ENCODE measurements at regions not wholly inside any gene's neighbourhood (a gene's known extent, or its start where the extent isn't known, plus 50 kb on each side); places are given as distances from the start of the nearest gene placed in this dataset.

DNA sequence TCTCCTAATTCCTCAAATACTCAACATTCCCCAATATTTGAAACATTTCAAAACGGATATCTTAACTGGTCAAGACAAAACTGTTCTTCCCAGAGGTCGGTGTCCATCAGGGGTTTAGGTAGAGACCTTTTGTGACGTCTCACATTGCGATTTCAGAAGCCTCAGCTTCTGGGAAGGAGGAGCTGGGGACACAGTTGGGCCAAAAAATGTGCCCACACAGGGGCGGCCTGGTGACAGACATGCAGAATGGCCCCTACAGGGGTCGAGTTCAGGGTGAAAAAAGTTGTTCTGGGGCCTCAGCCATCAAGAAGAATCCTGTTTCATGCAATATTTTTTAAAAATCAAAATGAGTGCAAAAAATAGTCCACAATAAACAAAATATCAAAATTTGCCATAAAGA is 108.7 kb upstream of the PFKP start:
- DNase-seq (ENCODE audit: low read depth, low spot score) = no peak
- no peak overlapping the region for H3K4me3 ChIP-seq (ENCODE audit: low read length)

DNA sequence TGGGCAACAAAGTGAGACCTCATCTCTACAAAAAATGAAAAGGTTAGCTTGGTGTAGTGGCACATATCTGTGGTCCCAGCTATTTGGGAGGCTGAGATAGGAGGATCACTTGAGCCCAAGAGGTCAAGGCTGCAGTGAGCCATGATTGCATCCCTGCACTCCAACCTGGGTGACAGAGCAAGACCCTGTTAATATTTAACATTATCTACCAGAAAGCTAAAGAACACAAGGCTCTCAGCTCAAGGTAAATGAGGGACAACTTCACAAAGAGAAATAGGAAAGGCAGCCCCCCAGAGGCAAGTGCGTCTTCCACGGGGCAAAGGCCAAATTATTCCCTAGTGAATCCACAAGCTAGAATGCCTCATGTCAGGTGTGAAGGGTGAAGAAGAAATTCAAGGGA is 109.6 kb upstream of the PFKP start:
- DNase-seq (ENCODE audit: low read depth, low spot score) = no peak
- no peak overlapping the region for H3K4me3 ChIP-seq (ENCODE audit: low read length)

DNA sequence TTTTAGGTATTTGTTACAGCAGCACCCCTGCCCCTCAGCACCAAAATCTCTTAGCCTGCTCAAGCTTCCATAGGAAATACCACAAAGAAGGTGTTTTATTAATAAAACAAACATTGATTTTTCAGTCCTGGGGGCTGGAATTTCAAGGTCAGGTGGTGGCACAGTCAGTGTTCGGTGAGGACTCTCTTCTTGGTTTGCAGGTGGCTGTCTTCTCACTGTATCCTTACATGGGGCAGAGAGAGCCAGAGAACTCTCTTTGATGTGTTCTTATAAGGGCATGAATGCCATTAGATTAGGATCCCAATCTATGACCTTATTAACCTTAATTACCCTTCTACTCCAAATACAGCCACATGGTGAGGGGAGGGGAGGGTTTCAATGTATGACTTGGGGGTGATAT is 112.3 kb upstream of the PFKP start:
- no peak for DNase-seq (ENCODE audit: low read depth, low spot score)
- no peak overlapping the region for H3K4me3 ChIP-seq (ENCODE audit: low read length)

DNA sequence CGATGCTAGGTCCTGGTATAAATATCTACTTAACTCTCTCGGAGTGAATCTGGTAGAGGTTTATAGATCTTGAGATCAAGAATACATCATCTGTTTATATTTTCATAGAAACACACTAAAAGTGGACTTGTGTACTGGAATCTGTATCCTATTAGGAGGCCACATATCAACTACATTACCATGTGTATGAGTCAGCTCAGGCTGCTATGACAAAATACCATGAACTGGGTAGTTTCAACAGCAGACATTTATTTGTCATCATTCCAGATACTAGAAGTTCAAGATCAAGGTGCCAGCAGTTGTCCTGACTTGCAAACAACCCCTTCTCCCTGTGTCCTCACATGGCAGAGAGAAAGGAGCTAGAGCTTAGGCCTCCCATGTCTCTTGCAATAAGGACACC is 113.9 kb upstream of the PFKP start:
- no peak for DNase-seq (ENCODE audit: low read depth, low spot score)
- no peak overlapping the region for H3K4me3 ChIP-seq (ENCODE audit: low read length)

DNA sequence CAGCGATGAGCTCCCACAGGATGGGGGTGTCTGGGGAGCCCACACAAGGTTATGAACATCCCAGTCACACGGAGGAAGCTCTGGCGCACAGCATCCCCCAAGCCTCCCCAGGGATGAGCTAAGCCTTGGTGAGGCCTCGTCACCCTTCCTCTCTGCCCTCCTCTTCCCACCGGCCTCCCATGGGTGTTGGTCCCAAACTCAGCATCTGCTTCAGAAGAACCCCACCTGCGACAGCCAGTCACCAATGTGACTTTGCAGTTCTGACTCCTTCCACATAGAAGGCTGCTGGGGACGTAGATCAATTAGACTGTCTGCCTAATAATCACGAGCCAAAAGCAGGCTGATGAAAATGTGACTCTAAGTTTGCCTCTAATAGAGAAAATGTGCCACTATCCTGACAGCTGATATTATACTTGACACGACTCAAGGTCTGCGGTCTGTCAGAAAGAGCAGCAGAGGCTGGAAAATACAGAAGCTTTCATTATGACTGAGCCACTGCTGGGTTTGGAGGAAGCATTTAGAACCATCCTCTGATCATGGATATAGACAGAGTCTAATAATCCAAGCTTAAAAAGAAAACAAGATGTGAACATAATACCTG is 116.0 kb upstream of the PFKP start:
- no peak for DNase-seq (ENCODE audit: low read depth, low spot score)
- H3K4me3 ChIP-seq (ENCODE audit: low read length) = no peak overlapping the region

DNA sequence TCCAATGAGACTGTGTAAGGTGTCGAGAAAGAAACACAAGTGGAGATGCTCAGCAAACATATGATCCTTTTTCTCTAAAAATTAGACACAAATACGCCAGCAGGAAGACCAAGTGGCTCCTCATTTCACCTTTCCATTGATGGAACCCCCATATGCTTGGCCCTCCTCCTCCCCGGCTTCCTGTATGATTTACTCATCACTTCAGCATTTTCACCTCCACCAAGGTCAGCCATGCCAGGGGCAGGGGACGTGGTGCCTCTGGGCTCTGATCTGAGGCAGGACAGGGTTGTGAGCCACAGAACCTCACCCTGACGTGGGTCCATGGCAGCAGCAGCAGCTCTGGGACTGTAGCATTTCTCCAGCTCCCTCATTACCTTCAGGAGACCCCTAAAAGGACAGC is 116.8 kb upstream of the PFKP start:
- H3K4me3 ChIP-seq (ENCODE audit: low read length) = no peak overlapping the region
- DNase-seq (ENCODE audit: low read depth, low spot score) = no peak

DNA sequence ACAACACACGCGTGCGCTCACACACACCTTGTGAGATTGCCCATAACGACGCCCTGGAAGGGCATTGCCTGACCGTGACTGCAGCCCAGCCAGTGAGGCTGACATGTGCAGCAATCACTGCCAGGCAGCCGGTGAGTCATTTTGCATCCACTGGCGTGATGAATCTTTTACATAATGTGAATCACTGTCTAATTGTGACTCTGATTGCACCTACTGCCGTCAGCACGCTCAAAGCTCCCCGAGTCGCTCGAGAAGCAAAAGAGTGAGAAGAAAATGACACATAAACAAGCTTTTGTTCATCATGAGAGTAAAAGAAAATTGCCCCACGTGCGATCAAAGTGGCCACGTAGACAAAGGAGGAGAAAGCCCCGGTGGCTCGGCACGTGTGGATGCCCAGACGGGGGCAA is 117.4 kb upstream of the PFKP start:
- no peak for DNase-seq (ENCODE audit: low read depth, low spot score)
- no peak overlapping the region for H3K4me3 ChIP-seq (ENCODE audit: low read length)

DNA sequence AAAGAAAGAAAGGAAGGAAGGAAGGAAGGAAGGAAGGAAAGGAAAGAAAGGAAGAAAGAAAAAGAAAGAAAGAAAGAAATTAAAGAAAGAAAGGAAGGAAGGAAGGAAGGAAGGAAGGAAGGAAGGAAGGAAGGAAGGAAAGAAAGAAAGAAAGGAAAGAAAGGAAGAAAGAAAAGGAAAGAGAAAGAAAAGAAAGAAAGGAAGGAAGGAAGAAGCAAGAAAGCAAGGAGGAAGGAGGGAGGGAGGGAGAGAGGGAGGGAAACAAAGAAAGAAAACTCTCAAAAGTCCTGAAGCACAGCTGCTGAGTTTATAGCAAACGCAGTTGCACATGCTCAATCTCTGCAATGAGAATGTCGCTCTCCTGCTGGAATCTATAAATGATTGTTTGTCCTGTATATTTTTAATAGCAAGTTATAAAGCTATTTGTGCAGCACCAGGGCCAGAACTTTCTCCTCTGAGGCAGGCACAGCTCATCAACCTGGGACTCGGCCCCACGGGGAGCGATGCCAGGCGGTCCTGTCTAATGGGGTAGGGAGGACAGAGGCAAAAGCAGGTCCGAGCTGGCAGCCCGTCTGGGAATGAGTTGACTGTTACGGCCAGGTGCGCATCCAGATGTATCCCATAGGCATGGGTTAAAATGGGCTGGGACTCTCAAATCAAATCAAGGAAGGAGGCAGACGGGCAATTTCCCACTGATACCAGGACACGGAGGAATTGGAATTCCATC is 118.0 kb upstream of the PFKP start:
- DNase-seq (ENCODE audit: low read depth, low spot score) = no peak

DNA sequence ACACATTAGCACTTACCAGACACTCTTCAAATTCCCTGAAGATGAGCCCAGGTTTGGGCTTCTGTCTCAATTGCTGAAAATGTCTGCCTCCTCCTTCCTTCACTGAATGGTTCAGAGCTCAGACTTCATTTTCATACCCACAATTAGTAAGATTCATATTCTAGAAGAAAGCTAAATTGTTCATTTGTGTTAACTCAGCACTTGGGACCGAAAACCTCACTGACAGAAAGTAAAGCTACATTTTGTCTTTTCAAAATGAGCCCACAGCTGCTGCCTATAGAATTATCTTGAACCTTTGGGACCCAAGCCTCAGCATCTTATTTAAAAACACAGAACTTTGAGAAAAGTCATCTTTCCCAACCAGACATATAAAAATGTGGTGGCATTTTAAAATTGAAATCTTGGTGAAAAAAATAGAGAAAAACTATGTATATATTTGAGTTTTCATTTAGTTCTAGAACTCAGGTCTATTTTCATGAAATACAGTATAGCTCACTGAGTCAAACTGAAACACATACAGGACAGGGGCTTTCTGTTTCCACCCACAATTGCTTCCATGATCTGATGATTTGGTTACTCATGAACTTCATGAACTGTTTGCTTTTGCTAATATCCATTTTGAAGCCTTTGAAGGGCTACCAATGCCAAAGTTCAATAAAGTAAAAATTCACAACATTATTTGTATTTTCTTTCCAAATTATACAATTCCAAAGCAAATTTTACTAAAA is 119.1 kb upstream of the PFKP start:
- no peak for DNase-seq (ENCODE audit: low read depth, low spot score)
- no peak overlapping the region for H3K4me3 ChIP-seq (ENCODE audit: low read length)

More for the DNA sequence above, 118.0 kb upstream of the PFKP start:
- H3K4me3 ChIP-seq (ENCODE audit: low read length) = no peak overlapping the region

DNA sequence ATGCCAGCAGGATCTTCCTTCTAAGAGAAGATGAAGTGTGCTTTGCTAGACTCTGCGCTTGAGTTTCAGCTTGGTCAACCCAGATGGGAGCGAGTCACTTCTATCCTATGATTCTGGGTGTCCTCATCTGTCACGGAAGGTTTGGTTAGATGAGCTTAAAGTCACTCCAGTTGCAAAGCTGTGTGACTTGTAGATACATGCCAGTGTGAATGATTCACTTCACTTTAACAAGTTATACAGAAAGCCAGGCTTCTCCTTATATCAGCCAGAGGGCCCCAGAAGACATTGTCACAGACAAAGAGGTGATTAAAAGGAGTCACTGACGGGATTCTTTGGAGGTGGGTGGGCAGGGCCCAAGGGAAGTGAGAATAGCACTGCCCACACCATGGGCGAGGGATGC is 122.6 kb upstream of the PFKP start:
- H3K4me3 ChIP-seq (ENCODE audit: low read length) = no peak overlapping the region
- no peak for DNase-seq (ENCODE audit: low read depth, low spot score)

DNA sequence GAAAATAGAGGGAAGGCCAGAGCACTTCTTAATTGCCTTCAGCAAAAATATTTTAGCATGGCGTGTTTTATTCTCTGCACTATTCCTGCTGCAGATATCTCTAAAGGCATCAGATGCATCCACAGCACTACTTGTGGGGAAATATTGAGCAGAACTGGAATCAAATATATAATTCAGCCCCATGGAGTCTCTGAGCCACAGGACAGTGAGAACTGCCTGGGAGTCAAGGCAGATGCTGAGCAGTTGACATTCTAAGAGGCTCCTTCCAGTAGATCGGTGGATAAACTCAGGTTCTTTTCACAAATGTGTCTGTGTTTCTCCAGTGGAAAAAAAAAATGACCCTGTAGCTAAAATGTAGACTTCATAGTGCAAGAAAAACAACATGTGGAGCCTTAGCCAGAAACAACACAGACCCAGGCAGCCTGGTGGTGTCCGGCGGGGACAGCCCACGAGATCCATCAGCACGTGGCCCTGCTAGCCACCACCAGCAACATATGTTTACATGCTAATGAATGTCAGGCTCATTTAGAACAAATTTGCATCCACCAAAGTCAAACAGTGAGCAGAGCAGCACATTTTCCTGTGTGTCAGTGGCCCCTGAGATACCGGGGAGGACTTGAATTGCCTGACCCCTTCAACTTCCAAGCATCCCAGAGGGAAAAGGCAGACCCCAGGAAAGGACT is 123.3 kb upstream of the PFKP start:
- no peak overlapping the region for H3K4me3 ChIP-seq (ENCODE audit: low read length)
- DNase-seq (ENCODE audit: low read depth, low spot score) = no peak

DNA sequence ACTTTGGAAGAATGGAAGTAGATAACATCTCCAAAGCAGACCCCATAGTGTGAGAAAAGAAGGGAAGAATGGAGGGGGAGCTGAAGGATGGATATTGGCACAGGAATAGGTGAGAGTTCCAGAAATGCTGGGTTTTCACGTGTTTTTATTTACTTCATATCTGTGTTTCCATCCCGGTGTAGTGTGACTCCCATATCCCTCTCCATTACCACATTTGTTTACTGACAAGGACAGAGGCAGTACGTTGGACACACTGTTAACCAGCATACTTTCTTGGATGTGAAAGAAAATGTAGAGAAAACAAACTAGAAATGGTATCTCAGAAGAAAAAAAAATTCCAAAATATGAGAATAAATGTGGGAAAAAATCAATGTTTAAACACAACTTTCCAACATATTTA is 124.4 kb upstream of the PFKP start:
- no peak overlapping the region for H3K4me3 ChIP-seq (ENCODE audit: low read length)
- DNase-seq (ENCODE audit: low read depth, low spot score) = no peak

DNA sequence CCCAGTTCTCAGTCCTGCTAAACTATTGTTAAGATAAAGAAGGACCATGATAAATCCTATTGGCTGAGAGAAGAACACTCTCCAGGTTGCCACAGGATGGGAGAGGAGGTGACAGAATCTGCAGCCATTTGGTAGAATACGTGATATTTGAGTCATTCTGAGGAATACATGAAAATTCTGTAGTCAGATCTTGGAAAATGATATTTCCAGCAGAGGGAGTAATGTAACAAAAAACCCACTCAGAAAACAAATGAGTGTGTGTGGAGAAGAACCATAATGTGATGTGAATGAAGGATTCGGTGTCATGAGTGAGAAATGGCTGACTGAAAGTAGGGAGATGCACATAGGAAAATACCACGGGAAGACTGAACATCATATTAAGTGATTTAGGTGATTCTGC is 128.5 kb upstream of the PFKP start:
- H3K4me3 ChIP-seq (ENCODE audit: low read length) = no peak overlapping the region
- DNase-seq (ENCODE audit: low read depth, low spot score) = no peak

DNA sequence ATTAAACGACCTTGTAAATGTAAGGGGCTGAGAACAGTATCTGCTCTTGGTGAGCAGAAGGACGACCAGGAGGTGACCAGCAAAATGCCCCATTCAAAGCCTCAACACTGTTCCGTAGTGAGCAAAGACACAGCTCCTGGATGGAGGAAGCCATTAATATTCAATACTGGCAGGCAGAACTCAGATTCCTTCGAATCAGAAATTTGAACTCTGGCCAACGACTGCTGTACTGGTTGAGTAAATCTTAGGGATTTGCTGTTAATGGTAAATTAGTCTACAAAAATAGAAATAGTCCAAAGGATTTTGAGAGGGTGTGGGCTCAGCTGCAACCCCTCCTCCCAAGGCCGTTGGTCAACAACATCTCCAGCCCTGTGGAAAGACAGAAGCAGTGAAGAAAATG is 130.5 kb upstream of the PFKP start:
- no peak for DNase-seq (ENCODE audit: low read depth, low spot score)
- H3K4me3 ChIP-seq (ENCODE audit: low read length) = no peak overlapping the region

DNA sequence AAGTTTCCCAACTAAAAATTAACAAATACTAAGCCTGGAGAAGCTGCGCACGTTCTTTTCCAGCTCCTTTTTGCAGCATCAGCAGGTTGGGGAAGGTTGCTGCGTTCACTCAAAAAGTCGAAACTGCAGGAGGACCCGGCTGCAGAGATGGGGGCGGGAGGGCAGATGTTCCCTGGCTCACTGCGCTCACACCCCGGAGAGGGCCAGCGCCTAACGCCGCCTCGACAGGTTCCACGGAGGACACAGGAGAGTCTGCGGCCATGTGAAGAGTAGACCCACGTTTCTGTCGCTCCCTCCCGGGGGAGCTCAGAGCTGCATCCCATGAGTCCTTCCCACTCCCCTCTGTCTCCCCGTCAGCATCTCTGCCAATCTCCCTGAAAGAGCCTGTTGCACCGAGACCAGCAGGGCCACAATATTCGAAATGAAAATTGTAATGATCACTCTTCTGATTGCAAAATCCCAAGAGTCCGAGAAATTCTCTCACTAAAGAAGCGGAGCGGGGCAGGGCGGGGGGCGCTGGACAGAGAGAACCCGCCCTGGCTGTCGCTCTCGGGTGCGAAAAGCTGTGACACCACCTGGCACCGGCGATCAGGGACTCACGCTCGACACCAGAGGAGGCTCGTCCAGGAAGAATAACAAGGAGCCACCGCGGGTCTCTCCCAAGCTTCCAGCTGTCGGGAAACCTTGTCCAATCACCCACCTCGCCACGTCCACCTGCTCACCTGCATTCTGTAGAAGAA is 131.5 kb upstream of the PFKP start:
- H3K4me3 ChIP-seq (ENCODE audit: low read length) = no peak overlapping the region
- no peak for DNase-seq (ENCODE audit: low read depth, low spot score)

DNA sequence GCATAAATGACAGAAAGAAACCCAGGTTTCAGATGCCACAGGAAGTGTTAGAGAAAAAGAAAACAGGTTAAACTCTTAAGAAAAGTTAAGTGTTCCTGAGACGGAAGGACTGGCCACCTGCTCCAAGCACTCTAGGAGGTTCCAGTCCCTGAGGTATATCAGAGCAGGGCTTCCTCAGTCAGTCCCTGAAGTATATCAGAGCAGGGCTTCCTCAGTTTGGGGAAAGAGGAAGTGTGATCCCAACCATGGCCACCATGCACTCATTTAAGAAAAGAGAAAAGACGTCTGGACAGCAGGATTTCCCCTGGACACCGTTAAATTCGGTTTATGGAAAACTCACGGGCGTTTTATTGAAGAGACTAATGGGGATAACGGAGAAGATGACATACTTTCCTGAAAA is 133.4 kb upstream of the PFKP start:
- no peak overlapping the region for H3K4me3 ChIP-seq (ENCODE audit: low read length)
- no peak for DNase-seq (ENCODE audit: low read depth, low spot score)

DNA sequence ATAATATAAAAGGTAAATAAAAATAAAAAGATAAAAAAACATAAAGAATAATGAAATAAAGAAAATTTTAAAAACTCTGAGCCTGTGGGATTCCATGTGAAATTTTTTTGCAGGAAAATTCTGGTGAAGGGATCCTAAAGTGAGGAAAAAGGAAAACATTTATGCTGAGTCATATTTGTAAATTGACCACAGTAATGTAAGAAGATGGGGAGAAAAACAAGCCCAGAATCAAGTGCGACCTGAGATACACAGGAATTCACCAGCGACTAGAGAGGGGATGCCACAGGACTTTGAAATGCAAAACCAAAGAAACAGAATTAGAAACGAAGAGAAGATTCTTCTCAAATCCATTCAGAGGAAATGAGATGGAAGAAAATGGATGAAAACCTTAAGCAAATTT is 133.8 kb upstream of the PFKP start:
- DNase-seq (ENCODE audit: low read depth, low spot score) = no peak
- H3K4me3 ChIP-seq (ENCODE audit: low read length) = no peak overlapping the region

DNA sequence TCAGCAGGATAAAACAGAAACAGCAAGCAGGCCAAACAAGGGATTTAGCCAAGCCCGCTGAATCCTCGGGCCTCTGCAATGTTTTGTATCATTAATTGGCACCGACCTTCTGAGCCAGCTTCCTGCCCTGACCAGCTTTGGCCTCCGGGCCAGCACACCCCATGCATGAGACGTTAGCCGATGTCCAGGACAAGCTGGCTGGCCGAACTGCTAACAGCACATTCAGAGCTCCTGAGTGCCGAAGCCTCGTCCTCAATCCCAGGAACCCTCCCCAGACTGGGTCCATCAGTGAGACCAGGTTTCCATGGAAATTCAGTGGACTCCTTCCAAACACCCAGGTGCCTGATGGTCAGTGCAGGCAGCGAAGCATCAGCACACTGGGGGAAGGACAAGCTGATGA is 134.3 kb upstream of the PFKP start:
- no peak for DNase-seq (ENCODE audit: low read depth, low spot score)
- H3K4me3 ChIP-seq (ENCODE audit: low read length) = no peak overlapping the region

DNA sequence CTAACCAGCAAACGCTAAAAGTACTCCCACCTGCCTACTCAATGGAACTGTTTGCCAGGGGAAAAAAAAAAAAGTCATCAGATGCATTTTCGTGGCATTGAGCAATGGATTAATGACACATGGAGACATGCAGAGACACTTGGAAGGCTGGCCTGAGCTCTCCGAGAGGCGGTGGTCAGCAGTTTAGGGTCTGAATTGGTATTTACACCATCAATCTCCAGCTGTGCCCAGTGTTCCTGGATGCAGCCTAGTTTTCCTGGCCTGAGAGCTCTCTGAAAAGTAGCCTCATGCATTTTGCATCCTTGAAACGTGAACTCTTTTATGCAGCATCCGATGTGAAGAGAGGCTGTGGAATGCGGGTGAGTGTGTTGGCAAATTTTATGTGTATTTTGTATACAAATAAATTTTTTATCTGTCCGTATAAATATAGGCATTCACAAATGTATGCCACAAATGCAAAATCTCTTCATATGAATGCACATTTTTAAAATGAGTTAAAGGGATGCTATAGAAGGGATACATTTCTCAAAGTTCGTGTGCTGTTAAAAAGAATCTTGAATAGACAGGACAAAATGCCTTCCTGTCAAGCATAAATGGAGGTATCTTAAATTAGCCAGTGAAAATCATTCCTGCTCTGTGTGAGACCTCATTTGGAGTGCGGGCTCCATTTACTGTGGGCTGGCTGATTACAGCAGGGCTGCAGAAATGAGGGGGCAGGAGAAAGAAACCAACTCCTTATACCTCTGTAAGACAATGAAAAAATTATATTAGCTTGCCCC is 137.7 kb upstream of the PFKP start:
- H3K4me3 ChIP-seq (ENCODE audit: low read length) = no peak overlapping the region
- no peak for DNase-seq (ENCODE audit: low read depth, low spot score)

All from Jurkat, Clone E6-1 (cell line).